Pons (tissue), 1 donor: ENCODE measurements at regions not wholly inside any gene's neighbourhood (a gene's known extent, or its start where the extent isn't known, plus 50 kb on each side); places are given as distances from the start of the nearest gene placed in this dataset.

Experiments used
- DNase-seq: peaks from one replicate; pipeline ENCODE4 v3.0.0-alpha.2; 2016; ENCODE audit warnings: low spot score

DNA sequence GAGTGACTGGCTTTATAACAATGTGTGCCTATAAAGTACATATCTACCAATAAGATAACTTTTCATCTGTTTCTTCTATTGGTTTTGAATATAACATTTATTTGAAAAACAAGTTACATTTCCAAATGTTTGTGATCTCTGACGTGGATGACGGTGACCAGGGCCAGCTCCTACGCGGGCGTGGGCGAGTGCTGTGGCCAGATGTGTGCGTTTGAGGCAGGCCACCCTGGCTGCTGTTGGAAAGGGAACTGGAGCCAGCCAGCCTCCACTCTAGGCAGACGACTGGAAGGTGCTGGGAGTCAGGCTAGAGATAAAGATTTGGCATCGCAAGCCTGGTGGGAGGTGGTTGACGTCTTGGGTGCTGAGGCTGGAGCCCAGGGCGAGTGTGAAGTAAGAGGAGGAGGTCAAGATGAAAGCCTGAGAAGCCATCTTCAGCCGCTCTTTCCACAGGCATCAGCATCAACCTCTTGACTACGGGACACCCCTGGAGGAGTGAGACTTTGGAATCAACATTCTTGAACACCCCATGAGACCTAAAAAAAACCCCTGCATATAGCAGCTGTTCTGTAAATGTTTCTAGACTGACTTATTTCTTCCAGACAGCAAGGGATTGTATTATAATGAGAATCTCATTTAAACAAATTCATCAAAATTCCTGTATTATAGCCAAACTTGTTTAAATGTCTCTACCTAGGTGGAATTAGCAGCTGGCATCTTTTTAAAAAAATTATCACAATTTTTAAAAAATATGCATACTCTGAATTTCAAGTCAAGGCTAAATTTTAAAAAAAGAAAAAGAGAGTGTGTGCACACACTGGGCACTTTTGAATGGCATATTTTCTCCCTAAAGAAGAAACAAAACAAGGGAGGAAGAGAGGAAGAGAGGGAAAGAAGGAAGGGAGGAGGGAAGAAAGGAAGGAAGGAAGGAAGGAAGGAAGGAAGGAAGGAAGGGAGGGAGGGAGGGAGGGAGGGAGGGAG is 112.5 kb upstream of the SLC44A3 start:
- DNase-seq: no peak

- no peak for DNase-seq
Measured at GRCh38 chr1:94702442-94702815, 117.7 kb upstream of the SLC44A3 start.

DNA sequence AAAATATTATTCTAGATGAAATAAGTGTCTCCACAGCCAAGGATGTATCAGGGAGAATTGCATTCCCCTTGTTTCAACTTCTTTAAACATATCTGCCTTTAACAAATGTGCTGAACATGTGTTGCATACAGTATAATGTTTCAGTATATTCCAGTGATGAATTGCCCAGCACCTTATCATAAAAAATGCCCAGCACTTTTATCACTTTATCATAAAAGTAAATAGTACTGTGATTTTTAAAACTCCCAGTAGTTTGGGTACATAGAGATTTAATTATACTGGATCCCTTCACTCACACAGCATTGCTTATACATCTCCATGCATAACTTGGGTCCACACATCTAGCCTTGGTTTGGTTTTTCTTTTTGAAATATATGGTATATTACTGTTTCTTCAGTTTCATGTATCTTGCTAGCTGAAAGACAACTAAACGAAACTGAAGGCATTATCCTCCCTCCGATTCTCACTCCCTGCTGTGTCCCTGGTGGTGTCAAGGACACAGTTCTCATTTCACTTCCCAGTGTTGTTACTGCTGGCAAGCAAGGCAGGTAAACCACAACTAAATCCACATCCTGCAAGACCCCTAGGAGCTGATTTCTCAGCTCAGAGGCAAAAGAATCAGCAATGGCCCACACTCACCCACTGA is 118.2 kb upstream of the SLC44A3 start:
- no peak for DNase-seq

DNA sequence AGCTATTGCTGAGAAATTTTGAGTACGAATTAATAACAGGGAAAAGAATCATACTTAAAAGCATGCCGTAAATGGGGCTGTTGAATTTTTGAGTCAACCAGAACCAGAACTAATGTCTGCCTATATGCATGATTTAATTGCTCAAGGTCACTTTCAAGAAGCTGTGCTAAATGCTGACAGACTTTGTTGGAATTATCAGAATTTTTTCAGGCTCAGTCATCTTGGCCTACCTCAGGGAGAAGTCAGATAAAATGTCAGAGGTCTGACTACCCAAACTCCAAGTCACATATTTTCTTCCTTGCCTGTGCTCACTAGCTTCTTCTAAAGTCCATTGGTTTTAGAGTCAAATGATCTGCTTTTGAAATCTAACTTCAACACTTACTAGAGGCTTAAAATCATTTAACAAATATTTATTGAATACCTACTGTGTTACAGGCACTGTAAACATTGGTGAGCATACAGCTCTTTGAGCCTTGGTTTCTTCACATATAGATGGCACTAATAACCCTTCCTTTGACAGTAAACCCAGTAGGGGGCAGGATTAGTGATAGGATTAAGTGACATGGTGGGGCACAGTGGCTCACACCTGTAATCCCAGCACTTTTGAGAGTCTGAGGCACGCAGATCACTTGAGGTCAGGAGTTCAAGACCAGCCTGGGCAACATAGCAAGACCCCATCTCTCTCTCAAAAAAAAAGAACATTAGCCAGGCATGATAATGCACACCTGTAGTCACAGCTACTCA is 121.2 kb upstream of the SLC44A3 start:
- DNase-seq: no peak

- no peak for DNase-seq
Measured at GRCh38 chr1:94698356-94698755, 121.8 kb upstream of the SLC44A3 start.

- no peak for DNase-seq
Measured at GRCh38 chr1:94697839-94698238, 122.3 kb upstream of the SLC44A3 start.

DNA sequence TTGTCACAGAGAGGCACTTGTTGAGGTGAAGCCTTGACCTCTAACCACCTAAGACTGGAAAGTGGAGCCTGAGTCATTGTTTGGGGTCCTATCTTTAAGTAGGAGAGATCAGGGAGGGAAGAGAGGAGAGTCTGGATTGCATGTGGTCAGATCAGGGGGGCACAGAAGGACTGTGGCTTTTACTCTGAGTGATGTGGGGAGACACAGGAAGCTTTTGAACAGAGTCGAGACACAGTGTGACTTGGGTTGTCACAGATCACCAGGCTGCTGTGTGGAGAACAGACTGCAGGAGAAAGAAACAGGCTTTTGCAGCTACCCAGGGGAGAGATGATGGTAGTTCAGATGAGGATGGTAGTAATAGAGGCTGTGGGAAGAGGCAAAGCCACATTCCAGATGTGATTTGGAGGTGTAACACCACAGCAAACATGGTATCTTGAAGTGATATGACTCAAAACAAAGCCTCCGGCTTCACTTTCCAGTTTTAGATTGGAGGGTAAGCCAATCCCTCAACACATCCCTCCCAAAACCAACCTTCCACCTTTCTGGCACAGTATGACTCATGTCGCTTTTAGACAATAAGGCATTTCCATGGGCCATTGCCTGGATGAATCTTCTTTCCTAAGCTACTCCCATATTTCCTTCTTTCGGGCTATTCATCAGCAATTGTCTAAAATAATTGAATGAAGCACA is 125.8 kb upstream of the SLC44A3 start:
- no peak for DNase-seq

- DNase-seq: no peak
Measured at GRCh38 chr1:94693435-94693834, 126.7 kb upstream of the SLC44A3 start.

DNA sequence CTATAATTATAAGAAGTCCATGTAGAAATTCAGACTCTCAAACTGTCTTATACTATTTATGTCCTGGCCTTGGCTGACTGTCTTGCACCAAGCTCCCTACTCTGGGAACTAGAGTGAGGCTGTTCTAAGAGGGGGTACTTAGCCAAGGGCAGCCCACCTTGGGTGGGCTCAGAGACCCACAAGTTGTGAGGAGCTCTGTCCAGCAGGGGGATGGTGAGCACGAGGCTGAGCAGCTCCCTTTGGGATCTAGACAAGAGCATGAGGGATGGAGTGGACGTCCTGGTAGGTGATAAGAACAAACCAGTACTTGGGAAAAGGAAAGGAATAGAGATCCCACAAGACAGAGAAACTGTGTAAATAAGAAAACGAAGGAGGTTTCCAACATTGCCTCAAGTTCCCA is 127.1 kb upstream of the SLC44A3 start:
- no peak for DNase-seq

GRCh38 chr1:94688646-94689045 is 131.5 kb upstream of the SLC44A3 start:
- no peak for DNase-seq

GRCh38 chr1:94686882-94687281 is 133.3 kb upstream of the SLC44A3 start:
- DNase-seq: no peak

GRCh38 chr1:94684690-94685250 is 135.4 kb upstream of the SLC44A3 start:
- no peak for DNase-seq

DNA sequence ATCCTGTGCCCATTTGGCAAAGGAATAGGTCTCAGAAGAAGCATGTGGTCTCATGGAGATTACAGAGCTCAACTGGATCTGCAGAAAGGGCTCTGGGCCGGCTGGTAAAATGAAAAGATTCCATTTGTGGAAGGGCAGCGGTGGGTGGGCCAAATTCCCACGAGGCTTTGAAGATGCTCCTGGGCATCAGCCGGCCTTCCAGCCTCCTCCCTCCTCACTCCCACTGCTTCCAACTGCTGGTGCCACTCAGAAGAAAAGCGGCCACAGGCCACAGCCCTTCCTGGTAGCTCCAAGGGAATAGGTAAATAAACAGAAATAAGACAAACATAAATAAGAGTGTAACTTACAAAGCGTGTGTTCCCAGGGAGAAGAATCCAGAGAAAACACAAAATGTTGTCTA is 136.3 kb upstream of the SLC44A3 start:
- DNase-seq: no peak

DNA sequence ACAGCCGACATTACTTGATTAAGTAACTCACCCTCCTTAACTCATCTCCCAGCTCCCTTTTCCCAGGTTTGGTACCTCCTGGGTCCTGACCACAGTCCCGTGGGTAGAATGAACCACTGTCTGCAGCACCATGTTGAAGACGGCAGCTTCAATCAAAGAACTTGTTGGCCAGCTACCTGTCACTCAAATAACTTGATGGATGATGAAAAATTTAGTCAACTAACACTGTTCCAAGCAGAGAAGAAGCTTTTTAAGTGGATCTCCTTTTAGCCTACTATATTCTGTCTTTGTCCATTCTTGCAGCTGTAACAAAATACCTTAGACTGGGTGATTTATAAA is 138.4 kb upstream of the F3 start:
- no peak for DNase-seq

- no peak for DNase-seq
Measured at GRCh38 chr1:94679332-94680038, 137.9 kb upstream of the F3 start.

- DNase-seq: no peak
Measured at GRCh38 chr1:94678202-94678848, 136.8 kb upstream of the F3 start.

GRCh38 chr1:94677714-94678113 is 136.2 kb upstream of the F3 start:
- DNase-seq: no peak

GRCh38 chr1:94677087-94677486 is 135.5 kb upstream of the F3 start:
- DNase-seq: no peak

- no peak for DNase-seq
Measured at GRCh38 chr1:94676686-94677085, 135.1 kb upstream of the F3 start.

GRCh38 chr1:94675373-94675772 is 133.8 kb upstream of the F3 start:
- no peak for DNase-seq

GRCh38 chr1:94674876-94675275 is 133.3 kb upstream of the F3 start:
- no peak for DNase-seq
